Ascending aorta (tissue), 2 donors: ENCODE measurements at regions not wholly inside any gene's neighbourhood (a gene's known extent, or its start where the extent isn't known, plus 50 kb on each side); places are given as distances from the start of the nearest gene placed in this dataset.

Experiments used
- DNase-seq, 2 donors: peaks; one replicate each; pipeline ENCODE4 v3.0.0-alpha.2; 2019; ENCODE audit warnings: low spot score in 2 of 2
- H3K27ac ChIP-seq, 2 donors: fragments of 200-600 bp; sonication (generic); one replicate each; pipeline ENCODE4 v1.5.1; 2016 to 2017; ENCODE audit warnings: mild to moderate bottlenecking in 1 of 2
- H3K27me3 ChIP-seq: fragments of 200-600 bp; sonication (generic); one replicate; pipeline ENCODE4 v1.5.1; 2017
- H3K36me3 ChIP-seq, 2 donors: fragments of 200-600 bp; sonication (generic); one replicate each; pipeline ENCODE4 v1.5.1; 2016
- H3K4me1 ChIP-seq, 2 donors: fragments of 200-600 bp; sonication (generic); one replicate each; pipeline ENCODE4 v1.5.1; 2016 to 2017; ENCODE audit warnings: mild to moderate bottlenecking in 1 of 2
- H3K4me3 ChIP-seq, 2 donors: fragments of 200-600 bp; sonication (generic); one replicate each; pipeline ENCODE4 v1.5.1; 2016 to 2017; ENCODE audit warnings: mild to moderate bottlenecking in 1 of 2
- H3K9me3 ChIP-seq, 2 donors: fragments of 200-600 bp; sonication (generic); one replicate each; pipeline ENCODE4 v1.5.1; 2016
- intact Hi-C: fragments of 100-400 bp; cut with DNase I; formaldehyde crosslinking; loops from one replicate; pipeline ENCODE4 v1.15.1; 2023
- TF ChIP-seq, protein P1 (sequence below), 3 experiments: fragments of 200-600 bp in 2 of 3; fragments of 450-650 bp in 1 of 3; sonication (generic) in 2 of 3; IDR thresholded peaks; one replicate each; pipeline ENCODE4 v1.5.1; 2016 to 2019; ENCODE audit warnings: antibody characterized with exemption in 3 of 3, mild to moderate bottlenecking in 1 of 3, moderate library complexity in 1 of 3

DNA sequence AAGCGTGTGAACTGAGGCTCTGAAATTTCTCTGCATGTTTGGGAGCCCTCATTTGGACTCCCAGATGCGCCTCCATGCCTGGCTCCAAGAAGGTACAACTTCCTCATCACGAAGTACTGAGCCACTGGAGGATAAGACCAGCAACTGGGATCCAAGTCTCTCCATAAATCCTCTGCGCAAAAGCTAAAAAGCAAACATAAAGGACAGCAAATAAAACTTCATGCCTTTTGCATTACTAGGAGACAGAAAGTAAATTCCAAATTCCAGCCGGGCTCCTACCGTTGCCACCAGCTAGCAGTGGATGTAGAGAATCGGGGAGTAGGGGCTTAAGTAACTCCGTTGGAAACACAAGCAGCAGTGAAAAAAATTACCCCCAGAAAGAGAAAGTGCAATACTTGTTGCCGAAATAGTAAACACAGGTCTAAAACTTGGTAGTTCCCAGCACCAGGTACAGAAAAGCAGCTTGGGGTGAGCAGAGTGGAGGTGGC lies 477.1 kb upstream of the TENM3 start:
- no peak for DNase-seq
- Histone ChIP-seq H3K4me3 (no peak overlapping the region), H3K9me3 (no peaks in the 10 kb centered on the region), H3K36me3 (no peaks in the 10 kb centered on the region), H3K27ac (no peak overlapping the region), H3K27me3 (no peaks in the 10 kb centered on the region), H3K4me1 (no peaks in the 10 kb centered on the region)
- intact Hi-C loops = no loop called here
- TF ChIP-seq, protein P1, sequence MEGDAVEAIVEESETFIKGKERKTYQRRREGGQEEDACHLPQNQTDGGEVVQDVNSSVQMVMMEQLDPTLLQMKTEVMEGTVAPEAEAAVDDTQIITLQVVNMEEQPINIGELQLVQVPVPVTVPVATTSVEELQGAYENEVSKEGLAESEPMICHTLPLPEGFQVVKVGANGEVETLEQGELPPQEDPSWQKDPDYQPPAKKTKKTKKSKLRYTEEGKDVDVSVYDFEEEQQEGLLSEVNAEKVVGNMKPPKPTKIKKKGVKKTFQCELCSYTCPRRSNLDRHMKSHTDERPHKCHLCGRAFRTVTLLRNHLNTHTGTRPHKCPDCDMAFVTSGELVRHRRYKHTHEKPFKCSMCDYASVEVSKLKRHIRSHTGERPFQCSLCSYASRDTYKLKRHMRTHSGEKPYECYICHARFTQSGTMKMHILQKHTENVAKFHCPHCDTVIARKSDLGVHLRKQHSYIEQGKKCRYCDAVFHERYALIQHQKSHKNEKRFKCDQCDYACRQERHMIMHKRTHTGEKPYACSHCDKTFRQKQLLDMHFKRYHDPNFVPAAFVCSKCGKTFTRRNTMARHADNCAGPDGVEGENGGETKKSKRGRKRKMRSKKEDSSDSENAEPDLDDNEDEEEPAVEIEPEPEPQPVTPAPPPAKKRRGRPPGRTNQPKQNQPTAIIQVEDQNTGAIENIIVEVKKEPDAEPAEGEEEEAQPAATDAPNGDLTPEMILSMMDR (IDR thresholded peaks at IDR 0.05) = no peak

DNA sequence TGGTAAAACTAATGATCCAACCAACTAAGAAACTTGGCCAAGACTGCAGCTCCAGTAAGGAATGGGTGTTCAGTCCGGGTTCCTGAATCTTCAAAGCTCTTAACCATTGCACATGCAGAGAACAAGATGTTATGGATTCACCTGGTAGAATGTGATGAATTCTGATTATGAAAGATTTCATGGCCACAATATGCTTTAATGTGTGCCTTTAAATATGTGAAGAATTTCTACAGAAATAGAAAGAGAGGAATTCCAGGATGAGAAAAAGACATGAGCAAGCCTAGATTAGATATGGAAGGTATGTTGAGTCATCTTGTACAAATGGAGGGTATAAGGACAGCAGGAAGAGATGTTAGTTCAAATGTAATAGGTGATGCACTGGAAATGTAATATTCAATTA lies 472.2 kb upstream of the TENM3 start:
- intact Hi-C loops = no loop called here
- TF ChIP-seq, protein P1 (IDR thresholded peaks at IDR 0.05) = no peak
- Histone ChIP-seq H3K27ac (no peak overlapping the region), H3K27me3 (no peaks in the 10 kb centered on the region), H3K4me3 (no peak overlapping the region), H3K9me3 (no peaks in the 10 kb centered on the region), H3K4me1 (no peaks in the 10 kb centered on the region), H3K36me3 (no peaks in the 10 kb centered on the region)
- no peak for DNase-seq

DNA sequence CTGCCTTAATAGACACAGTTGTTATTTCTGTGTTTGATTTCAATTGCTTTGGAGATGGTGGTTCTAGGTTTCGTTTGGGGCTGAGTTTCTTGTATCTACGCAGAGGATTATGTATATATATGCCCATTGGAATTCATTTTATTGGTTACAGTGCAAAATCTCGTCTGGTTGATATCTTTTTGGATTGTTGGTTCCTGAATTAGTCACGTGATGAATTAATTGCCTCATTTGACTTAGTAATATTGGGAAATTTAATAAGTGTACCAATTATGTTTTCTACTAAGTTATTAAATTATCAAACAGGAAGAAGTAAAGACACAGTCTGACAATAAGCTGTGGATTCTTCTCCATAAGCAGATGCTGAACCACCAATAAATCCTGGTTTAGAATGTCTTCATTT lies 467.9 kb upstream of the TENM3 start:
- H3K4me1 ChIP-seq = no peaks in the 10 kb centered on the region
- H3K4me3 ChIP-seq = no peak overlapping the region
- TF ChIP-seq, protein P1 (IDR thresholded peaks at IDR 0.05) = no peak
- intact Hi-C loops = no loop called here
- H3K36me3 ChIP-seq = no peaks in the 10 kb centered on the region
- no peaks in the 10 kb centered on the region for H3K9me3 ChIP-seq
- DNase-seq = no peak
- H3K27ac ChIP-seq = no peak overlapping the region
- no peaks in the 10 kb centered on the region for H3K27me3 ChIP-seq

DNA sequence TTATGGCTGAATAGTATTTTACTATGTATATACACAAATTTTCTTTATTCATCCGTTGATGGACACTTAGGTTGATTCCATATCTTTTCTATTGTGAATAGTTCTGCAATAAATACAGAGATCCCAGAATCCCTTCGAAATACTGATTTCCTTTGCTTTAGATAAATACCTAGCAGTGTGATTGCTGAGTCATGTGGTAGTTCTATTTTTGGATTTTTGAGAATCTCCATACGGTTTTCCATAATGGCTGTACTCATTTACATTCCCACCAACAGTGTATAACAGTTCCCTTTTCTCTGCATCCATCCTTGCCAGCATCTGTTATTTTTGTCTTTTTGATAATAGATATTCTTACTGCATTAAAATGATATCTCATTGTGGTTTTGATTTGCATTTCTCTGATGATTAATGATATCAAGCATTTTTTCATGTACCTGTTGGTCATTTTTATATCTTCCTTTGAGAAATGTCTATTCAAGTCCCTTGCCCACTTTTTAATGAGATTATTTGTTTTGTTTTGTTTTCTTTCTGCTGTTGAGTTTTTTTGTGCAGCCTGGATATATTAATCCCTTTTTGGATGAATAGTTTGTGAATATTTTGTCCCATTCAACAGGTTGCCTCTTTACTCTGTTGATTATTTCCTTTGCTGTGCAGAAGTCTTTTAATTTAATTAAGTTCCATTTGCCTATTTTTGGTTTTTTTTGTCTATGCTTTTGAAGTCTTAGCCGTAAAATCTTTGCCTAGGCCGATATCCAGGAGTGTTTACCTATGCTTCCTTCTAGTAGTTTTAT lies 466.7 kb upstream of the TENM3 start:
- H3K9me3 ChIP-seq = no peaks in the 10 kb centered on the region
- H3K27me3 ChIP-seq = no peaks in the 10 kb centered on the region
- intact Hi-C loops = no loop called here
- H3K27ac ChIP-seq = no peak overlapping the region
- H3K36me3 ChIP-seq = no peaks in the 10 kb centered on the region
- no peak for DNase-seq
- H3K4me1 ChIP-seq = no peaks in the 10 kb centered on the region
- H3K4me3 ChIP-seq = no peak overlapping the region
- TF ChIP-seq, protein P1 (IDR thresholded peaks at IDR 0.05) = no peak

DNA sequence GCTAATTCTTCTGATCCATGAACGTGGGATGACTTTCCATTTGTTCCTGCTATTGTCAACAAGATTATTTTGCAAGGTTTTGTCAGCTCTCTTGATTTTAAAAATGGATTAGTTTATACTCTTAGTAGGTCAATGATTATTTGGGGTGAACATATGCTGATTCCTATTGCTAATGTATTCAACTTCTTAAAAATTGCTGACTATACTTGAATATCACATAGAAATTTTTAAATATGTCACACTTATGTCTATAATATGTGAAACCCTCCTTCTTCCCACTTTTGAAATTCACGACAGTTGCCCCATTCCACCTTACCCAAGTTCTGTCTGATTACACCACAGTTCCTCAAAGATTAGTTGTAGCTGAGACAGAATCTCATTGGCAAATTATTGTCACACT lies 465.7 kb upstream of the TENM3 start:
- H3K27me3 ChIP-seq = no peaks in the 10 kb centered on the region
- TF ChIP-seq, protein P1 (IDR thresholded peaks at IDR 0.05) = no peak
- H3K4me1 ChIP-seq = no peaks in the 10 kb centered on the region
- no peaks in the 10 kb centered on the region for H3K36me3 ChIP-seq
- no peak overlapping the region for H3K27ac ChIP-seq
- DNase-seq = no peak
- no peaks in the 10 kb centered on the region for H3K9me3 ChIP-seq
- no peak overlapping the region for H3K4me3 ChIP-seq
- intact Hi-C loops = no loop called here
